ENCODE measurements at regions not wholly inside any gene's neighbourhood (a gene's known extent, or its start where the extent isn't known, plus 50 kb on each side); places are given as distances from the start of the nearest gene placed in this dataset.

DNA sequence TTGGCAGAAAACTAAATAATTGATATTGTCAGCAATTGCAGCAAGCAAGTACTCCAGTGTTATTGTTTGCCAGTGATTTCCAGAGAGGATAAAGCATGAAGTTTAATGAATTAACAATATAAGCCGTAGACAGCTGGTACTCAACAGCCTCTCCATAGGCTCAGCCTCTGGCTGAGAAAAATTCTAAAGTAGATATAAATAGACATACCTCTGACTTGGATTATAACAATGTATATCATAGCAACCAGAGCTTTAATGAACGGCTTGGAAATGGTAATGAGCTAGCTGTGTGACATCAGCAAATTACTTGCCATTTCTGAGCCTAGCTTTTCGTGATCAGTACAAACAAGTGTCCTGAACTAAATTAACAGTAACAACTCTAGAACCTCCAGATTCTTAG is 1055.4 kb upstream of the AUTS2 start:
- no peak for DNase-seq (ENCODE audit: low spot score)
- Histone ChIP-seq H3K9ac (ENCODE audit: low read depth in 1 of 2, low read length in 2 of 2) (no peak overlapping the region), H3K4me3 (ENCODE audit: low read depth in 1 of 3, low read length in 3 of 3) (no peak overlapping the region), H3K27ac (ENCODE audit: low read depth in 1 of 2, low read length in 2 of 2) (no peak overlapping the region), H3K4me1 (ENCODE audit: control insufficient read depth in 4 of 4, insufficient read depth in 4 of 4, low read length in 3 of 4) (no peaks in the 10 kb centered on the region), H3K27me3 (ENCODE audit: control insufficient read depth in 4 of 4, insufficient read depth in 4 of 4, low read length in 3 of 4) (peaks cover 0 to 4% (median 0%) of the 10 kb centered on the region in 4 donors), H3K36me3 (ENCODE audit: control insufficient read depth in 4 of 4, insufficient read depth in 3 of 4, low read depth in 1 of 4, low read length in 3 of 4) (no peaks in the 10 kb centered on the region), H3K9me3 (ENCODE audit: control insufficient read depth in 4 of 4, low read length in 3 of 4) (no peaks in the 10 kb centered on the region)
- TF ChIP-seq, protein P1, sequence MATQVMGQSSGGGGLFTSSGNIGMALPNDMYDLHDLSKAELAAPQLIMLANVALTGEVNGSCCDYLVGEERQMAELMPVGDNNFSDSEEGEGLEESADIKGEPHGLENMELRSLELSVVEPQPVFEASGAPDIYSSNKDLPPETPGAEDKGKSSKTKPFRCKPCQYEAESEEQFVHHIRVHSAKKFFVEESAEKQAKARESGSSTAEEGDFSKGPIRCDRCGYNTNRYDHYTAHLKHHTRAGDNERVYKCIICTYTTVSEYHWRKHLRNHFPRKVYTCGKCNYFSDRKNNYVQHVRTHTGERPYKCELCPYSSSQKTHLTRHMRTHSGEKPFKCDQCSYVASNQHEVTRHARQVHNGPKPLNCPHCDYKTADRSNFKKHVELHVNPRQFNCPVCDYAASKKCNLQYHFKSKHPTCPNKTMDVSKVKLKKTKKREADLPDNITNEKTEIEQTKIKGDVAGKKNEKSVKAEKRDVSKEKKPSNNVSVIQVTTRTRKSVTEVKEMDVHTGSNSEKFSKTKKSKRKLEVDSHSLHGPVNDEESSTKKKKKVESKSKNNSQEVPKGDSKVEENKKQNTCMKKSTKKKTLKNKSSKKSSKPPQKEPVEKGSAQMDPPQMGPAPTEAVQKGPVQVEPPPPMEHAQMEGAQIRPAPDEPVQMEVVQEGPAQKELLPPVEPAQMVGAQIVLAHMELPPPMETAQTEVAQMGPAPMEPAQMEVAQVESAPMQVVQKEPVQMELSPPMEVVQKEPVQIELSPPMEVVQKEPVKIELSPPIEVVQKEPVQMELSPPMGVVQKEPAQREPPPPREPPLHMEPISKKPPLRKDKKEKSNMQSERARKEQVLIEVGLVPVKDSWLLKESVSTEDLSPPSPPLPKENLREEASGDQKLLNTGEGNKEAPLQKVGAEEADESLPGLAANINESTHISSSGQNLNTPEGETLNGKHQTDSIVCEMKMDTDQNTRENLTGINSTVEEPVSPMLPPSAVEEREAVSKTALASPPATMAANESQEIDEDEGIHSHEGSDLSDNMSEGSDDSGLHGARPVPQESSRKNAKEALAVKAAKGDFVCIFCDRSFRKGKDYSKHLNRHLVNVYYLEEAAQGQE (IDR thresholded peaks at IDR 0.05): no peak
- TF ChIP-seq JUND (IDR thresholded peaks at IDR 0.05): no peak
- TF ChIP-seq, protein P2, sequence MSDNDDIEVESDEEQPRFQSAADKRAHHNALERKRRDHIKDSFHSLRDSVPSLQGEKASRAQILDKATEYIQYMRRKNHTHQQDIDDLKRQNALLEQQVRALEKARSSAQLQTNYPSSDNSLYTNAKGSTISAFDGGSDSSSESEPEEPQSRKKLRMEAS (IDR thresholded peaks at IDR 0.05): no peak
- TF ChIP-seq TAF1 (conservative IDR thresholded peaks at IDR 0.05): no peak
- TF ChIP-seq YY1 (IDR thresholded peaks at IDR 0.05): no peak
- no peak for TF ChIP-seq GABPA (IDR thresholded peaks at IDR 0.05 in 1 of 2, conservative IDR thresholded peaks at IDR 0.05 in 1 of 2)
- TF ChIP-seq, protein P3, sequence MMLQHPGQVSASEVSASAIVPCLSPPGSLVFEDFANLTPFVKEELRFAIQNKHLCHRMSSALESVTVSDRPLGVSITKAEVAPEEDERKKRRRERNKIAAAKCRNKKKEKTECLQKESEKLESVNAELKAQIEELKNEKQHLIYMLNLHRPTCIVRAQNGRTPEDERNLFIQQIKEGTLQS (IDR thresholded peaks at IDR 0.05): no peak
- TF ChIP-seq FOXA2 (IDR thresholded peaks at IDR 0.05): no peak
- TF ChIP-seq EGR1 (IDR thresholded peaks at IDR 0.05; ENCODE audit: low read depth in 2 of 2): no peak
- no peak for TF ChIP-seq NR2F2 (IDR thresholded peaks at IDR 0.05)
- no peak for TF ChIP-seq HNF4A (conservative IDR thresholded peaks at IDR 0.05)
- TF ChIP-seq RAD21 (IDR thresholded peaks at IDR 0.05): no peak
- WGBS: 71% methylated on average over 3 of the region's 3 CpGs

DNA sequence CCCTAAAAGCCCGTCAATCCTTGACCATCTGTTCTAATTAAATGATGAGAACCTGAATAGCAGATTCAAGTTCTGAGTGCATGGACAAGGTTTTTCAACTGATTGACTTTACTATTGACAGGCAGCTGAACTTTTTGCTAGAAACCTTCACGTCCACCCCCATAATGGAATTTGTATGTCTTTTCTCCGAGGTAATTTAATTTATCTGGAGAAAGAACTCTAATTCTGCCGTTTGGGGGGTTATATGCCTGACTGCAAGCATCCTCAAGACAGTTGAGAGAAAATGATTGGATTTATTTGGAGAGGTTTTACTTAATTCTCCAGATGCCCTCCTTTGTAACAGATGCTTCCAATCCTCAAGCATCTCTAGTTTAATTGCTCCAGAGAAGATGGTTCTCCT is 1053.4 kb upstream of the AUTS2 start:
- Histone ChIP-seq H3K9me3 (ENCODE audit: control insufficient read depth in 4 of 4, low read length in 3 of 4) (no peaks in the 10 kb centered on the region), H3K9ac (ENCODE audit: low read depth in 1 of 2, low read length in 2 of 2) (no peak overlapping the region), H3K27me3 (ENCODE audit: control insufficient read depth in 4 of 4, insufficient read depth in 4 of 4, low read length in 3 of 4) (peaks cover 0 to 7% (median 0%) of the 10 kb centered on the region in 4 donors), H3K4me3 (ENCODE audit: low read depth in 1 of 3, low read length in 3 of 3) (no peak overlapping the region), H3K27ac (ENCODE audit: low read depth in 1 of 2, low read length in 2 of 2) (no peak overlapping the region), H3K4me1 (ENCODE audit: control insufficient read depth in 4 of 4, insufficient read depth in 4 of 4, low read length in 3 of 4) (no peaks in the 10 kb centered on the region), H3K36me3 (ENCODE audit: control insufficient read depth in 4 of 4, insufficient read depth in 3 of 4, low read depth in 1 of 4, low read length in 3 of 4) (no peaks in the 10 kb centered on the region)
- DNase-seq (ENCODE audit: low spot score): no peak
- no peak for TF ChIP-seq GABPA (IDR thresholded peaks at IDR 0.05 in 1 of 2, conservative IDR thresholded peaks at IDR 0.05 in 1 of 2)
- TF ChIP-seq EGR1 (IDR thresholded peaks at IDR 0.05; ENCODE audit: low read depth in 2 of 2): no peak
- TF ChIP-seq YY1 (IDR thresholded peaks at IDR 0.05): no peak
- 54% methylated on average over 4 of the region's 4 CpGs for WGBS

DNA sequence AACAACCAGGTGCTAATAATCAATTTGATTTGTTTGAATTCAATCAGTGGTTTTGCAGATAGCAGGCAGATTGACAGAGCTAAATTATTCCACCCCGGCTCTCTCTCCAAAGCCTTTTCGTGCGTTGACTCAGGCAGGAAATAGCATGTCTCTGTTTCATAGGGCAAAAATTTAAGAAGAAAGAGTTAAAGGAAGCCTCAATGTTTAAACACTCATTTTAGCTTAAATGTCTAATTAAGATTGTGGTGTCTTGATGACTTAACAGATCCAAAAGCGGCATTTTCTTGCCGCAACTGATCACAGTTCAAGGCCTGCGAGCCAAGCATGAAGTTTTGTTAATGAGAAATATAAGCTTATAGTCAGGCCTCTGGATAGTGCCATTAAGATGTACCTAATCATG is 1051.1 kb upstream of the AUTS2 start:
- Histone ChIP-seq H3K9ac (ENCODE audit: low read depth in 1 of 2, low read length in 2 of 2) (no peak overlapping the region), H3K27ac (ENCODE audit: low read depth in 1 of 2, low read length in 2 of 2) (no peak overlapping the region), H3K9me3 (ENCODE audit: control insufficient read depth in 4 of 4, low read length in 3 of 4) (no peaks in the 10 kb centered on the region), H3K36me3 (ENCODE audit: control insufficient read depth in 4 of 4, insufficient read depth in 3 of 4, low read depth in 1 of 4, low read length in 3 of 4) (no peaks in the 10 kb centered on the region), H3K4me3 (ENCODE audit: low read depth in 1 of 3, low read length in 3 of 3) (no peak overlapping the region), H3K27me3 (ENCODE audit: control insufficient read depth in 4 of 4, insufficient read depth in 4 of 4, low read length in 3 of 4) (peaks cover 0 to 7% (median 0%) of the 10 kb centered on the region in 4 donors), H3K4me1 (ENCODE audit: control insufficient read depth in 4 of 4, insufficient read depth in 4 of 4, low read length in 3 of 4) (no peaks in the 10 kb centered on the region)
- WGBS: 58% methylated on average over 6 of the region's 6 CpGs
- DNase-seq (ENCODE audit: low spot score): no peak
- TF ChIP-seq, protein P2 (IDR thresholded peaks at IDR 0.05): no peak
- no peak for TF ChIP-seq GABPA (IDR thresholded peaks at IDR 0.05 in 1 of 2, conservative IDR thresholded peaks at IDR 0.05 in 1 of 2)
- TF ChIP-seq RAD21 (IDR thresholded peaks at IDR 0.05): no peak
- no peak for TF ChIP-seq SP1 (IDR thresholded peaks at IDR 0.05)
- TF ChIP-seq HNF4G (IDR thresholded peaks at IDR 0.05): no peak
- TF ChIP-seq HNF4A (conservative IDR thresholded peaks at IDR 0.05): no peak
- TF ChIP-seq, protein P4, sequence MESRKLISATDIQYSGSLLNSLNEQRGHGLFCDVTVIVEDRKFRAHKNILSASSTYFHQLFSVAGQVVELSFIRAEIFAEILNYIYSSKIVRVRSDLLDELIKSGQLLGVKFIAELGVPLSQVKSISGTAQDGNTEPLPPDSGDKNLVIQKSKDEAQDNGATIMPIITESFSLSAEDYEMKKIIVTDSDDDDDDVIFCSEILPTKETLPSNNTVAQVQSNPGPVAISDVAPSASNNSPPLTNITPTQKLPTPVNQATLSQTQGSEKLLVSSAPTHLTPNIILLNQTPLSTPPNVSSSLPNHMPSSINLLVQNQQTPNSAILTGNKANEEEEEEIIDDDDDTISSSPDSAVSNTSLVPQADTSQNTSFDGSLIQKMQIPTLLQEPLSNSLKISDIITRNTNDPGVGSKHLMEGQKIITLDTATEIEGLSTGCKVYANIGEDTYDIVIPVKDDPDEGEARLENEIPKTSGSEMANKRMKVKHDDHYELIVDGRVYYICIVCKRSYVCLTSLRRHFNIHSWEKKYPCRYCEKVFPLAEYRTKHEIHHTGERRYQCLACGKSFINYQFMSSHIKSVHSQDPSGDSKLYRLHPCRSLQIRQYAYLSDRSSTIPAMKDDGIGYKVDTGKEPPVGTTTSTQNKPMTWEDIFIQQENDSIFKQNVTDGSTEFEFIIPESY (IDR thresholded peaks at IDR 0.05): no peak
- TF ChIP-seq, protein P5, sequence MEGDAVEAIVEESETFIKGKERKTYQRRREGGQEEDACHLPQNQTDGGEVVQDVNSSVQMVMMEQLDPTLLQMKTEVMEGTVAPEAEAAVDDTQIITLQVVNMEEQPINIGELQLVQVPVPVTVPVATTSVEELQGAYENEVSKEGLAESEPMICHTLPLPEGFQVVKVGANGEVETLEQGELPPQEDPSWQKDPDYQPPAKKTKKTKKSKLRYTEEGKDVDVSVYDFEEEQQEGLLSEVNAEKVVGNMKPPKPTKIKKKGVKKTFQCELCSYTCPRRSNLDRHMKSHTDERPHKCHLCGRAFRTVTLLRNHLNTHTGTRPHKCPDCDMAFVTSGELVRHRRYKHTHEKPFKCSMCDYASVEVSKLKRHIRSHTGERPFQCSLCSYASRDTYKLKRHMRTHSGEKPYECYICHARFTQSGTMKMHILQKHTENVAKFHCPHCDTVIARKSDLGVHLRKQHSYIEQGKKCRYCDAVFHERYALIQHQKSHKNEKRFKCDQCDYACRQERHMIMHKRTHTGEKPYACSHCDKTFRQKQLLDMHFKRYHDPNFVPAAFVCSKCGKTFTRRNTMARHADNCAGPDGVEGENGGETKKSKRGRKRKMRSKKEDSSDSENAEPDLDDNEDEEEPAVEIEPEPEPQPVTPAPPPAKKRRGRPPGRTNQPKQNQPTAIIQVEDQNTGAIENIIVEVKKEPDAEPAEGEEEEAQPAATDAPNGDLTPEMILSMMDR (IDR thresholded peaks at IDR 0.05; ENCODE audit: low read depth, low read length, missing input control): no peak
- no peak for TF ChIP-seq EGR1 (IDR thresholded peaks at IDR 0.05; ENCODE audit: low read depth in 2 of 2)
- TF ChIP-seq JUND (IDR thresholded peaks at IDR 0.05): no peak
- TF ChIP-seq TAF1 (conservative IDR thresholded peaks at IDR 0.05): no peak
- no peak for TF ChIP-seq YY1 (IDR thresholded peaks at IDR 0.05)
- TF ChIP-seq, protein P3 (IDR thresholded peaks at IDR 0.05): no peak
- TF ChIP-seq FOXA2 (IDR thresholded peaks at IDR 0.05): no peak
- TF ChIP-seq FOXA1 (IDR thresholded peaks at IDR 0.05): no peak
- TF ChIP-seq NR2F2 (IDR thresholded peaks at IDR 0.05): no peak
